CD4-positive, alpha-beta T cell treated with Interleukin-10 for 1 hour (primary cell): ENCODE measurements at regions not wholly inside any gene's neighbourhood (a gene's known extent, or its start where the extent isn't known, plus 50 kb on each side); places are given as distances from the start of the nearest gene placed in this dataset.

Experiments
- DNase-seq: peaks from one replicate; pipeline ENCODE4 v3.0.0-alpha.2; 2020

GRCh38 chr4:111681270-111681669 is 464.0 kb upstream of the FAM241A start:
- no peak for DNase-seq

- no peak for DNase-seq
Observed at GRCh38 chr4:111681751-111682150, 463.5 kb upstream of the FAM241A start.

DNA sequence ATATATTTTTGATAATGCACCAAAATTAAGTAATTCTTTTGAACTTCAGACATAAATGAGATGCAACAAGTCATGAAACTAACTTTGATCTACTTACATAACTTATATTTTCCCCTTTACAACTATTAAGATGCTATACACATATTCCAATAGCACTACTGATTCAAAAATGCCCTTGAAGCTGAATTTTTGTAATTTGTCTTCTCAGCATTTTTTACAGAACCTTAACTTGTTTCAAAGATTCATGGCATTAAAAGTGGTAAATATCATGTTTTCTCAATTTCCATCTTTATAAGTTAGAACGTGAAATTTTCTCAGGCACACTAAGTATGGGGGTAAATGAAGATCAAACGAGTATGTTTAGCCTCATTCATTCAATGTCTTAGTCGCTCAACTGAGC is 460.0 kb upstream of the FAM241A start:
- DNase-seq: no peak

GRCh38 chr4:111689214-111689613 is 456.0 kb upstream of the FAM241A start:
- no peak for DNase-seq

DNA sequence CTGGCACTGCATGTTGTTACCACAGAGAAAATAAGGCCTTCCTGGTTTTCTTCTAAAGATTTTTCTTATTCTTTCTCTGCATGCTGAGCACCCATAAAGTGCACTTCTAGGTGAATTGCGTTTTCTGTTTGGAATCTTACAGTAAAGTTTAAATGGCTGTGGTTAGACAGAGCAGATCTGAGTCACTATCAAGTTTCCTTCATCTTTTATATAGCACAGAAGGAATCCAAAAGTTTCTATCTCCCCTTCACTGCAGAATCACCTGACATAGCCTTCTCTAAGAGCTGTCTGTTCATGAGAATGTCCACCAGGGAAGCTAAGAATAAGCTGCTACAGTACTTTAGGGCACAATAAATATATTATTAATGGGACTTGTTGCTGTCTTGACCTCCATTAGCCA is 455.5 kb upstream of the FAM241A start:
- DNase-seq: no peak

DNA sequence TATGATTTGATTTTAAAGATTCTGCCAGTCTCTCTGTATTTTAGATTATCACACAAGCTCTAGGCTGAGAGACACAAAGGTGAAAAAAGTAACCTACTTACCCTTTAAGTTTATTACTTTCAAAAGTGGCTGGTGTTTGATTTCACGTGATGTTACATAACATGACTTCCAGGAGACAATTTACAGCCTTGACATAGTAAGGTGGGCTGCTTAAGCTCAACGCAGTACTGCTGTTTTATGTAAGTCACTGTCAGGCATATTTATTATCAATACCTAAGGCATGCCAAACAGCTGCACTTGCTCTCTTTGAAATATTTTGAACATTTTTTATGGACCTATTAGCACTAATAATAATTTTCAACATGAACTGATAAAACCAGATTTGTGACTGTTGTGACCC is 451.5 kb upstream of the FAM241A start:
- DNase-seq: no peak

DNA sequence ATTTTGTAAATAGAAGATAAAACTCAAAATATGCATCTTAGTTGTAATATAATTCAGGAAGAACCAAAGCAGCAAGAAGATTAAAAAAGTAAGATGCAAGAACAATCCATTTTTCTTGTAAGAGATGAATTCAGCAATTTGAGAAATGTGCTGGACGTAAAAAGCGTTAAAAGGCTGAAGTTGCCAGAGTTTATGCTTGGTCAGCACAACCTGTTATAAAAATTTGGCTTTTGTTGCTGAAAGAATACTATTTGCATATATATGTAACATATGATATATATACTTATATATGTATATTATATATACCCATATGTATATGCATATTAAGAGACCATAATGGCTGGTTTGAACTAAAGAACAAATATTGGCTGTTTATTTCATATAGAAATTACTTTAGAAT is 449.6 kb upstream of the FAM241A start:
- DNase-seq: no peak

DNA sequence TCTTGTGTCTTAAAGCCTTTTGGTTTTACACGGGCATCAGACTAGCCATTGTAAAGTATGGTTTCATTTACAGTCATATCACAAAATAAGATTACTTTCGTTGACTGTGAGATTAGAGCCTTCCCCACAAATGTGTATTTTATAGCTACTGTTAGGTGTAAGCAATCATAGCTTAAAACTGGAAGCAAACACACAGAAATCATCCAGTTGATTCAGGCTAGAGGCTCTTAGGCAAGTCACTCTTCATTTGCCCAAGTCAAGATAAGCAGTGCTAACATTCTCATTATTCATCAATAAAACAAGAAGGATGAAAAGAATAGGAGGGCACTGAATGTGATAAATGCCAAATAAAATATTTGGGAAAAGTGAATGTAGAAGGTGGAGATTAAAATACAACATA is 448.7 kb upstream of the FAM241A start:
- DNase-seq: no peak

DNA sequence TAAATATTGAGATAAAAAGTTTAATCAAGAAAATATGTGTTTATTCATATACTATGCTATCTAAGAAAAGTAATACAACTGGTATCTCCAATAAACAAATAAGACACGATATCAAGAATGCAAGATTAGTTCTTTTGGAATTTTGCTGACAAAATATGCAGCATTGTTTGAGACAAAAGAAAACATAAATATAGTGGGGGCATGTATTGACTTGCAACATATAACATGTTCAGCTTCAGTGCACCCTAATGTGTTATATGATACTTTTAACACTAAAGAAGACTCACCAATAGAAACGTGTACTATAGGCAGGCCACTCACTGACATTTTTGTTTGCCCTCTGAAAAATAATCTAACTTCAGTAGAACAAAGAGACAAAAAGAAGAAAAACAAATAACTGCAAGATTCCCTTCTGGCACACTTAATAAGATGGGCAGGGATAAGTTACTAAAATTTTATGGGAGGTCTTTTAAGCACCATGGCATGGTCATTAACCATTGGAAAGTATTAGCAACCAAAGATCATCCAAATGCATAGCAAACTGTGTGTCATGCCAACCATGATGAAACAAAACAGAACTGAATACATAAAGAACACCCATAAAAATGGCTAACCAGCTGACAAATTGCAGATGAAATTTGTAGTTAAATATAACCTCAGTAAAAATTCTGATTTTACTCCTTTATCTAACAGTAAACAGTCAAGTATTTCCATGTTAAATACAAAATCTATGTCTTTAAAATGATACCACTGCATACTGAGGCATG is 447.9 kb upstream of the FAM241A start:
- no peak for DNase-seq

GRCh38 chr4:111698361-111698760 is 446.9 kb upstream of the FAM241A start:
- DNase-seq: no peak

GRCh38 chr4:111699165-111699564 is 446.1 kb upstream of the FAM241A start:
- DNase-seq: no peak

GRCh38 chr4:111701102-111701501 is 444.2 kb upstream of the FAM241A start:
- DNase-seq: no peak

DNA sequence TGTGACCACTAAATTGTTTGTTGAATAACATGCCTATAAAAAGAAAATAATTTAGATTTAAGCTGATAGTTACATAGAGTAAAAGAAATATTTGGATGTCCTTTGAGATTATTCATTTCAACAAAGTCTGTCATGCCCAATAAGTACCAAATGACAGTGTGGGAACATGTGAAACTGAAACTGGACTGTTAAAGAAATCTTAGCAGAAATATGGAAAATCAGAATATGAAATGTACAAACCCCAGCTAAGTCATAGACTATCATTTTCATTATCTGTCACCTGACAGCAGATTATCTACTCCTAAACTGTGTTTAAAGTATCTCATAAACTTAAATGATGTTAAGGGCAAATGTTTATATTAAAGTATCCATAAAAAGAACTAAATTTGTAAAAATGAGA is 437.8 kb upstream of the FAM241A start:
- DNase-seq: no peak

DNA sequence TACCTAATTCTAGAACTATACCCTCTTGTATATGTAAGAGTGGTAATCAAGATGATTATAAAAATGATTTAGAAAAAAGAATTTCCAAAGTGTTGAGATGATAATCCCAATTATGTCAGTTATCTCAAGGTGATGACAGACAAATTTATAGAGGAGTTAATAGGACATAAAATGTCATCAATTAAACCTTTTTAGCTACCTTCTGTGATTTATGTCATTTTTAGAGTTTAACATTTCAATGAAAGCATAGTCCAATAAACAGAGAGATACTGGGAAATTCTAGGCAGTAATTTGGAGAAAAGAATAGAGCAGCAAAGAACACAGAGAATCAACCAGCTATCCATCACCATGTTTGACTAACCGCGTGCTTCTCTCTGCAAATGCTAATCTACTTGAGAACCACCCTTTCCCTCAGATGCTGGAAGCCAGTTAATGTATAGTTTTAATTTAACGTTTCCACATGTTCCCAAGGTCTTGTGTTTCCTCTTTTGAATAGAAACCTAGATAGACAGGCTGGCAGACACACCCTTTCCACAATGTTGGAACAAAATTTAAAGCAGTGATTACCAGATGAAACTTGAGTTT is 433.1 kb upstream of the FAM241A start:
- no peak for DNase-seq

DNA sequence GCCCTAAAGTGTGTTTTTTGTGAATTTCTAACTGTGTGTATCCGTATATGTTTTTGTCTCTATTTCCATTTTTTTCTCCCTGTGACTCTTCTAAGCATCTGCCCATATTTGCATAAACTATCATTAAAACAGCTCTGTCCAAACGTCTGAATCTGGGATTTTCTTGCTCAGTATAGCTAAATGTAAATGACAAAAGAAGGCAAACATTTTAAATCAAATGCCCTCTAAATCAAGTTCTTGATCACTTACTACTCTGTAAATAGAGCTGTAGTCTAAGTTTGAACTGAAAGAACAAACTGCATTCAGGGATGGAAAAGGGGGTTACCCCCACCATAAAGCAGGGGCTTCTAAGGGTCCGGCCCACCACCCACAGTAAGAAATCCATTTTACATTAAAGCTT is 432.0 kb upstream of the FAM241A start:
- DNase-seq: no peak

GRCh38 chr4:111717921-111718320 is 427.3 kb upstream of the FAM241A start:
- no peak for DNase-seq

DNA sequence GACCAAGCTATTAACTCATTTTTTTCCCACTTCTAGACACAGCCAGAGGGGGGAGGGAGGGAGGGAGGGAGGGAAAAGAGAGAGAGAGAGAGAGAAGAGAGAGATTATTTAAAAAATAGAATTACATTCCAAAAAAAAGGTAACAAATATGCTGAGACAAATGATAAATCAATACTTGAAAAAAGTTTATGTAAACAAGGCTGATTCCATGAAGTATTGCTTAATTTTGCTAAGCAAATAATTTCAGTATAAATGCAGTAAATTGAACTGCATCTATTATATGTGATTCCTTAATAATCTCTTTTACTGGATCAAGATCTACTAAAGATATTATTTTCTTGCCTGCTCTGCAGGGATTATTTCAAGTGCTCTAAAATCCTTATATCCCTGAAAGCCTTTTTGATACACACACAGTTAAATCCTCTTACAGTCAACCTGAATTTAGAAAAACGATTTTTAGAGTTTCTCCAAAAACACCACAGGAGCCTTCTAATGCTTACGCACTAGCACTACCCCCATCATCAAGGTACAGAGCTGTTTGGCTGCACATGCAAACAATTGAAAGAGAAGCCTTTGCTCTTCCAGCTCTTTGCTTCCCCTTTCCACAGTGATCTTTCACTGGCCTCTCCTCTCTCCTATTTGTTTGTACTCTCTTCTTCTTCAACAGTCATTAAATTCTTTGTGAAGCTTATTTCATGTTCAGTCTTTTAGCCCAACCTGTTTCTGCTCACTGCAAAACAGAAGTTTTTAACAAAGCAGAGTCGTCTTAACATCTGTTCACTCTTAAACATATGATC is 426.3 kb upstream of the FAM241A start:
- no peak for DNase-seq

DNA sequence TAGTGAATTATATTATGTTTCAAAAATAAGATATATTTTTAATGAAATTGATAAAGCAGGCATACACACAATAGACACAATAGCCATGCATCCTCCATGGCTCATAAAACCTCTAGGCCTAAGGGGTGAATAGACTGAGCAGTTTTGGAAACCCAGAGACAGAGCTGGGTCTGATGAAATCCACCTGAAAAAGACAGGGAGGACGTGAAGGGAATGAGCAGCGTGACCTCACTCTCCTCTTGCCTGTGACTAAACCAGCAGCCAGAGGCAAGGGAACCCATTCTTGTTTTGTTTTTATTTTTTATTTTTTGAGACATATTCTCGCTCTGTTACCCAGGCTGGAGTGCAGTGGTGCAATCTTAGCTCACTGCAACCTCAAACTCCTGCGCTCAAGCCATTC is 424.4 kb upstream of the FAM241A start:
- no peak for DNase-seq

- no peak for DNase-seq
Observed at GRCh38 chr4:111722213-111722720, 423.0 kb upstream of the FAM241A start.

GRCh38 chr4:111736516-111736915 is 408.7 kb upstream of the FAM241A start:
- DNase-seq: no peak

DNA sequence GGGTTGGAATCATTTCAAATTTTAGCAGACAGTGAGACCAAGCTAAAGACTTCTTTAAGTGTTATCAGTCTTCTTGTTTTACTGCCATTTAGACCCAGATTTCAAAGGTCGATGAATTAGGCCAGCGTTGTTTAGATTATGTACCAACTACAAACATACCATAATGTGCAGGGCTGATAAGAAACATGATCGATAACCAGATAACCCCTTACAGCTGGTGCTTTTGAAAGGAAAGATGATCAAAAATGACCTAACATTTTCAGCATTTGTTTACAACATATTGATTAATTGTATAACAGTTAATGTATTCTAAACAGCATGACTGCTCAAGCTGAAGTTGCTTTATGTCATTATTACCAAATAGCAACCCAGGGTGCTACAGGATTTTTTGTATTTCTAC is 400.4 kb upstream of the FAM241A start:
- DNase-seq: no peak

GRCh38 chr4:111748157-111748556 is 397.1 kb upstream of the FAM241A start:
- no peak for DNase-seq

- no peak for DNase-seq
Observed at GRCh38 chr4:111754003-111754402, 391.3 kb upstream of the FAM241A start.

DNA sequence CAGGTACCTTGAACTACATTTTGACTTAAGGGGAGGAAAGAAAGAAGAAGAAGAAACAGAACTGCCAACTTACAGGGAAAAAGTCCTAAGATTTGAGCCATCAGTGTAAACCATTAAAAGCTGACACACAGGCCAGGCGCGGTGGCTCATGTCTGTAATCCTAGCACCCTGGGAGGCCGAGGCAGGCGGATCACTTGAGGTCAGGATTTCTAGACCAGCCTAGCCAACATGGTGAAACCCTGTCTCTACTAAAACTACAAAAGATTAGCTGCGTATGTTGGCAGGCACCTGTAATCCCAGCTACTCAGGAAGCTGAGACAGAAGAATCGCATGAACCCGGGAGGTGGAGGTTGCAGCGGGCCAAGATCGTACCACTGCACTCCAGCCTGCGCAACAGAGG is 389.7 kb upstream of the FAM241A start:
- no peak for DNase-seq
